GM23338 (cell line): ENCODE measurements at regions not wholly inside any gene's neighbourhood (a gene's known extent, or its start where the extent isn't known, plus 50 kb on each side); places are given as distances from the start of the nearest gene placed in this dataset.

ENCODE experiments used
- ATAC-seq: fragments of 200-7000 bp; cut with Tn5 transposase; 3 replicates; pipeline ENCODE4 v1.9.1; 2020
- DNase-seq: peaks from one replicate; pipeline ENCODE4 v3.0.0-alpha.2; 2015; ENCODE audit warnings: low spot score
- H2AFZ ChIP-seq: fragments of 200-600 bp; sonication (generic); 2 replicates; pipeline ENCODE4 v1.8.0; 2016; ENCODE audit warnings: antibody characterized with exemption, mild to moderate bottlenecking, moderate library complexity
- H3F3A ChIP-seq: fragments of 200-600 bp; sonication (generic); replicated peaks from 2 replicates; pipeline ENCODE4 v1.8.0; 2017; ENCODE audit warnings: antibody characterized with exemption, mixed run types, low read depth
- H3K27ac ChIP-seq: fragments of 200-600 bp; sonication (generic); 2 replicates; pipeline ENCODE4 v1.6.1; 2016; ENCODE audit warnings: low read depth
- H3K27me3 ChIP-seq: fragments of 200-600 bp; sonication (generic); 2 replicates; pipeline ENCODE4 v1.8.0; 2016; ENCODE audit warnings: mild to moderate bottlenecking, mixed run types, moderate library complexity; ENCODE audit not compliant: insufficient read depth
- H3K36me3 ChIP-seq: fragments of 200-600 bp; sonication (generic); 2 replicates; pipeline ENCODE4 v1.8.0; 2016; ENCODE audit warnings: mild to moderate bottlenecking; ENCODE audit not compliant: insufficient read depth
- H3K4me1 ChIP-seq: fragments of 200-600 bp; sonication (generic); 2 replicates; pipeline ENCODE4 v1.8.0; 2016; ENCODE audit warnings: mild to moderate bottlenecking, moderate library complexity; ENCODE audit not compliant: insufficient read depth
- H3K4me2 ChIP-seq: fragments of 200-600 bp; sonication (generic); 2 replicates; pipeline ENCODE4 v1.7.1; 2017; ENCODE audit warnings: mixed run types
- H3K4me3 ChIP-seq: fragments of 200-600 bp; sonication (generic); 2 replicates; pipeline ENCODE4 v1.6.1; 2016; ENCODE audit warnings: mixed run types
- H3K79me2 ChIP-seq: fragments of 200-600 bp; sonication (generic); replicated peaks from 2 replicates; pipeline ENCODE4 v1.8.0; 2017; ENCODE audit warnings: mild to moderate bottlenecking; ENCODE audit not compliant: insufficient read depth
- H3K9me2 ChIP-seq: fragments of 200-600 bp; sonication (generic); 2 replicates; pipeline ENCODE4 v1.8.0; 2017; ENCODE audit not compliant: insufficient read depth
- H4K20me1 ChIP-seq: fragments of 200-600 bp; sonication (generic); replicated peaks from 2 replicates; pipeline ENCODE4 v1.8.0; 2017; ENCODE audit warnings: mild to moderate bottlenecking; ENCODE audit not compliant: insufficient read depth
- H3K27ac Mint-ChIP-seq: 2 replicates; pipeline ENCODE4 v1.8.0; 2020; ENCODE audit warnings: inconsistent platforms, mild to moderate bottlenecking, moderate library complexity, mixed read lengths
- H3K27me3 Mint-ChIP-seq: 3 replicates; pipeline ENCODE4 v1.8.0; 2022; ENCODE audit warnings: low read depth, mild to moderate bottlenecking, moderate library complexity, mixed read lengths, inconsistent platforms; ENCODE audit not compliant: insufficient read depth, poor library complexity
- H3K36me3 Mint-ChIP-seq: 3 replicates; pipeline ENCODE4 v1.8.0; 2021; ENCODE audit warnings: low read depth, mild to moderate bottlenecking, inconsistent platforms, moderate library complexity, mixed read lengths
- H3K4me1 Mint-ChIP-seq: 3 replicates; pipeline ENCODE4 v1.8.0; 2020; ENCODE audit warnings: mild to moderate bottlenecking, inconsistent platforms, mixed read lengths
- H3K4me3 Mint-ChIP-seq: 3 replicates; pipeline ENCODE4 v1.8.0; 2021; ENCODE audit warnings: moderate library complexity, mild to moderate bottlenecking, inconsistent platforms, mixed read lengths
- H3K9me3 Mint-ChIP-seq: 3 replicates; pipeline ENCODE4 v1.8.0; 2020; ENCODE audit warnings: moderate library complexity, mild to moderate bottlenecking, inconsistent platforms, mixed read lengths
- CREB1 ChIP-seq: fragments of 250-450 bp; sonication (Bioruptor Pico); IDR thresholded peaks from 2 replicates; pipeline ENCODE4 v1.5.0; 2020; ENCODE audit warnings: low read depth, mild to moderate bottlenecking, moderate library complexity
- EZH2 ChIP-seq: fragments of 200-600 bp; sonication (generic); IDR thresholded peaks from one replicate; pipeline ENCODE4 v1.8.0; 2017; ENCODE audit warnings: antibody characterized with exemption, mild to moderate bottlenecking, low read depth; ENCODE audit not compliant: unreplicated experiment
- EZH2phosphoT487 ChIP-seq: fragments of 200-600 bp; sonication (generic); IDR thresholded peaks from one replicate; pipeline ENCODE4 v1.8.1; 2018; ENCODE audit warnings: antibody characterized with exemption; ENCODE audit not compliant: unreplicated experiment
- JUNB ChIP-seq: IDR thresholded peaks from one replicate; pipeline ENCODE4 v1.6.1; 2016; ENCODE audit warnings: antibody characterized with exemption; ENCODE audit not compliant: unreplicated experiment
- POLR2AphosphoS5 ChIP-seq: IDR thresholded peaks from 2 replicates; pipeline ENCODE4 v1.6.1; 2016; ENCODE audit warnings: antibody characterized with exemption, low read depth
- ZNF114 ChIP-seq: fragments of 250-450 bp; sonication (Bioruptor Pico); IDR thresholded peaks from 2 replicates; pipeline ENCODE4 v1.5.0; 2020; ENCODE audit warnings: mild to moderate bottlenecking, moderate library complexity
- ZNF331 ChIP-seq: fragments of 250-450 bp; sonication (Bioruptor Pico); IDR thresholded peaks from 2 replicates; pipeline ENCODE4 v1.5.0; 2020; ENCODE audit warnings: low read depth, mild to moderate bottlenecking, moderate library complexity
- TF ChIP-seq, protein P1 (sequence below), 2 experiments: fragments of 200-600 bp in 1 of 2; sonication (generic) in 1 of 2; conservative IDR thresholded peaks; 2 replicates each; pipeline versions ENCODE4 v1.5.1 to v1.6.1; 2016 to 2017; ENCODE audit warnings: antibody characterized with exemption in 2 of 2, low read depth in 2 of 2, mild to moderate bottlenecking in 2 of 2, moderate library complexity in 1 of 2
- TF ChIP-seq, protein P2 (sequence below): IDR thresholded peaks from 2 replicates; pipeline ENCODE4 v1.6.1; 2016; ENCODE audit warnings: antibody characterized with exemption
- TF ChIP-seq, protein P3 (sequence below): IDR thresholded peaks from one replicate; pipeline ENCODE4 v1.6.1; 2018; ENCODE audit warnings: antibody characterized with exemption; ENCODE audit not compliant: unreplicated experiment

DNA sequence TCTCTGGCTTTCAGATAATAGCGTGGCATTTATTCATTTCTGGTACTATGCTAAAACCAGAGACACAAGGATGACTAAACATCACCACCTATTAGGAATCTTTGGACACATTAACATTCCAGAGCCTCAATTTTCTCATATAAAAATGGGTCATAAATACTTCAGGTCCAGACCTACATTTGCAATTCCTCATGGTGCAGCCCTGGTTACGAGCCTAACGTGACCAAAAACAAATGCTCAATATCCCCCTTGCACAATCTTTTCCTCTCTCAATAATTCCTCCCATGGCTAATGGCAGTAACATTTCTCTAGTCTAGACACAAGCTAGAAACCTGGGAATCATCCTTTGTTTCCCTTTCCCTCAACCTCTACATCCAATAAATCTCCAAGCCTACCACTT lies 112.8 kb upstream of the NABP1 start:
- Histone ChIP-seq H3K4me3 (no peak overlapping the region), H3K79me2 (no peaks in the 10 kb centered on the region), H3K4me2 (no peak overlapping the region), H3K27ac (no peak overlapping the region), H3K36me3 (no peaks in the 10 kb centered on the region), H3F3A (no peaks in the 10 kb centered on the region), H2AFZ (peak overlapping the region; percentile 35; the same call in 1 of the 2 replicates), H3K9me2 (no peaks in the 10 kb centered on the region), H4K20me1 (no peaks in the 10 kb centered on the region), H3K27me3 (no peaks in the 10 kb centered on the region), H3K4me1 (no peaks in the 10 kb centered on the region)
- no peak for DNase-seq
- Mint-ChIP-seq H3K27me3 (peaks cover 4% of the 10 kb centered on the region), H3K4me1 (no peaks in the 10 kb centered on the region), H3K27ac (no peak overlapping the region), H3K36me3 (no peaks in the 10 kb centered on the region), H3K9me3 (no peaks in the 10 kb centered on the region), H3K4me3 (no peak overlapping the region)
- no peak for TF ChIP-seq POLR2AphosphoS5
- TF ChIP-seq EZH2, result no peak
- TF ChIP-seq JUNB, result no peak
- TF ChIP-seq ZNF114 (CRISPR knock-in tag), result no peak
- TF ChIP-seq EZH2phosphoT487, result no peak
- TF ChIP-seq, protein P1, sequence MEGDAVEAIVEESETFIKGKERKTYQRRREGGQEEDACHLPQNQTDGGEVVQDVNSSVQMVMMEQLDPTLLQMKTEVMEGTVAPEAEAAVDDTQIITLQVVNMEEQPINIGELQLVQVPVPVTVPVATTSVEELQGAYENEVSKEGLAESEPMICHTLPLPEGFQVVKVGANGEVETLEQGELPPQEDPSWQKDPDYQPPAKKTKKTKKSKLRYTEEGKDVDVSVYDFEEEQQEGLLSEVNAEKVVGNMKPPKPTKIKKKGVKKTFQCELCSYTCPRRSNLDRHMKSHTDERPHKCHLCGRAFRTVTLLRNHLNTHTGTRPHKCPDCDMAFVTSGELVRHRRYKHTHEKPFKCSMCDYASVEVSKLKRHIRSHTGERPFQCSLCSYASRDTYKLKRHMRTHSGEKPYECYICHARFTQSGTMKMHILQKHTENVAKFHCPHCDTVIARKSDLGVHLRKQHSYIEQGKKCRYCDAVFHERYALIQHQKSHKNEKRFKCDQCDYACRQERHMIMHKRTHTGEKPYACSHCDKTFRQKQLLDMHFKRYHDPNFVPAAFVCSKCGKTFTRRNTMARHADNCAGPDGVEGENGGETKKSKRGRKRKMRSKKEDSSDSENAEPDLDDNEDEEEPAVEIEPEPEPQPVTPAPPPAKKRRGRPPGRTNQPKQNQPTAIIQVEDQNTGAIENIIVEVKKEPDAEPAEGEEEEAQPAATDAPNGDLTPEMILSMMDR (conservative IDR thresholded peaks at IDR 0.05; ENCODE audit: low read depth in 2 of 2), result no peak
- TF ChIP-seq, protein P2, sequence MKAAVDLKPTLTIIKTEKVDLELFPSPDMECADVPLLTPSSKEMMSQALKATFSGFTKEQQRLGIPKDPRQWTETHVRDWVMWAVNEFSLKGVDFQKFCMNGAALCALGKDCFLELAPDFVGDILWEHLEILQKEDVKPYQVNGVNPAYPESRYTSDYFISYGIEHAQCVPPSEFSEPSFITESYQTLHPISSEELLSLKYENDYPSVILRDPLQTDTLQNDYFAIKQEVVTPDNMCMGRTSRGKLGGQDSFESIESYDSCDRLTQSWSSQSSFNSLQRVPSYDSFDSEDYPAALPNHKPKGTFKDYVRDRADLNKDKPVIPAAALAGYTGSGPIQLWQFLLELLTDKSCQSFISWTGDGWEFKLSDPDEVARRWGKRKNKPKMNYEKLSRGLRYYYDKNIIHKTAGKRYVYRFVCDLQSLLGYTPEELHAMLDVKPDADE, result no peak
- TF ChIP-seq ZNF331 (CRISPR knock-in tag), result no peak
- TF ChIP-seq, protein P3, sequence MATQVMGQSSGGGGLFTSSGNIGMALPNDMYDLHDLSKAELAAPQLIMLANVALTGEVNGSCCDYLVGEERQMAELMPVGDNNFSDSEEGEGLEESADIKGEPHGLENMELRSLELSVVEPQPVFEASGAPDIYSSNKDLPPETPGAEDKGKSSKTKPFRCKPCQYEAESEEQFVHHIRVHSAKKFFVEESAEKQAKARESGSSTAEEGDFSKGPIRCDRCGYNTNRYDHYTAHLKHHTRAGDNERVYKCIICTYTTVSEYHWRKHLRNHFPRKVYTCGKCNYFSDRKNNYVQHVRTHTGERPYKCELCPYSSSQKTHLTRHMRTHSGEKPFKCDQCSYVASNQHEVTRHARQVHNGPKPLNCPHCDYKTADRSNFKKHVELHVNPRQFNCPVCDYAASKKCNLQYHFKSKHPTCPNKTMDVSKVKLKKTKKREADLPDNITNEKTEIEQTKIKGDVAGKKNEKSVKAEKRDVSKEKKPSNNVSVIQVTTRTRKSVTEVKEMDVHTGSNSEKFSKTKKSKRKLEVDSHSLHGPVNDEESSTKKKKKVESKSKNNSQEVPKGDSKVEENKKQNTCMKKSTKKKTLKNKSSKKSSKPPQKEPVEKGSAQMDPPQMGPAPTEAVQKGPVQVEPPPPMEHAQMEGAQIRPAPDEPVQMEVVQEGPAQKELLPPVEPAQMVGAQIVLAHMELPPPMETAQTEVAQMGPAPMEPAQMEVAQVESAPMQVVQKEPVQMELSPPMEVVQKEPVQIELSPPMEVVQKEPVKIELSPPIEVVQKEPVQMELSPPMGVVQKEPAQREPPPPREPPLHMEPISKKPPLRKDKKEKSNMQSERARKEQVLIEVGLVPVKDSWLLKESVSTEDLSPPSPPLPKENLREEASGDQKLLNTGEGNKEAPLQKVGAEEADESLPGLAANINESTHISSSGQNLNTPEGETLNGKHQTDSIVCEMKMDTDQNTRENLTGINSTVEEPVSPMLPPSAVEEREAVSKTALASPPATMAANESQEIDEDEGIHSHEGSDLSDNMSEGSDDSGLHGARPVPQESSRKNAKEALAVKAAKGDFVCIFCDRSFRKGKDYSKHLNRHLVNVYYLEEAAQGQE, result no peak
- no peak for TF ChIP-seq CREB1 (CRISPR knock-in tag)
- no peak for ATAC-seq
